GM23338 (cell line): ENCODE measurements at regions not wholly inside any gene's neighbourhood (a gene's known extent, or its start where the extent isn't known, plus 50 kb on each side); places are given as distances from the start of the nearest gene placed in this dataset.

Source experiments
- ATAC-seq: fragments of 200-7000 bp; cut with Tn5 transposase; 3 replicates; pipeline ENCODE4 v1.9.1; 2020
- DNase-seq: peaks from one replicate; pipeline ENCODE4 v3.0.0-alpha.2; 2015; ENCODE audit warnings: low spot score
- H2AFZ ChIP-seq: fragments of 200-600 bp; sonication (generic); 2 replicates; pipeline ENCODE4 v1.8.0; 2016; ENCODE audit warnings: antibody characterized with exemption, mild to moderate bottlenecking, moderate library complexity
- H3F3A ChIP-seq: fragments of 200-600 bp; sonication (generic); replicated peaks from 2 replicates; pipeline ENCODE4 v1.8.0; 2017; ENCODE audit warnings: antibody characterized with exemption, mixed run types, low read depth
- H3K27ac ChIP-seq: fragments of 200-600 bp; sonication (generic); 2 replicates; pipeline ENCODE4 v1.6.1; 2016; ENCODE audit warnings: low read depth
- H3K27me3 ChIP-seq: fragments of 200-600 bp; sonication (generic); 2 replicates; pipeline ENCODE4 v1.8.0; 2016; ENCODE audit warnings: mild to moderate bottlenecking, mixed run types, moderate library complexity; ENCODE audit not compliant: insufficient read depth
- H3K36me3 ChIP-seq: fragments of 200-600 bp; sonication (generic); 2 replicates; pipeline ENCODE4 v1.8.0; 2016; ENCODE audit warnings: mild to moderate bottlenecking; ENCODE audit not compliant: insufficient read depth
- H3K4me1 ChIP-seq: fragments of 200-600 bp; sonication (generic); 2 replicates; pipeline ENCODE4 v1.8.0; 2016; ENCODE audit warnings: mild to moderate bottlenecking, moderate library complexity; ENCODE audit not compliant: insufficient read depth
- H3K4me2 ChIP-seq: fragments of 200-600 bp; sonication (generic); 2 replicates; pipeline ENCODE4 v1.7.1; 2017; ENCODE audit warnings: mixed run types
- H3K4me3 ChIP-seq: fragments of 200-600 bp; sonication (generic); 2 replicates; pipeline ENCODE4 v1.6.1; 2016; ENCODE audit warnings: mixed run types
- H3K79me2 ChIP-seq: fragments of 200-600 bp; sonication (generic); replicated peaks from 2 replicates; pipeline ENCODE4 v1.8.0; 2017; ENCODE audit warnings: mild to moderate bottlenecking; ENCODE audit not compliant: insufficient read depth
- H3K9me2 ChIP-seq: fragments of 200-600 bp; sonication (generic); 2 replicates; pipeline ENCODE4 v1.8.0; 2017; ENCODE audit not compliant: insufficient read depth
- H4K20me1 ChIP-seq: fragments of 200-600 bp; sonication (generic); replicated peaks from 2 replicates; pipeline ENCODE4 v1.8.0; 2017; ENCODE audit warnings: mild to moderate bottlenecking; ENCODE audit not compliant: insufficient read depth
- H3K27ac Mint-ChIP-seq: 2 replicates; pipeline ENCODE4 v1.8.0; 2020; ENCODE audit warnings: inconsistent platforms, mild to moderate bottlenecking, moderate library complexity, mixed read lengths
- H3K27me3 Mint-ChIP-seq: 3 replicates; pipeline ENCODE4 v1.8.0; 2022; ENCODE audit warnings: low read depth, mild to moderate bottlenecking, moderate library complexity, mixed read lengths, inconsistent platforms; ENCODE audit not compliant: insufficient read depth, poor library complexity
- H3K36me3 Mint-ChIP-seq: 3 replicates; pipeline ENCODE4 v1.8.0; 2021; ENCODE audit warnings: low read depth, mild to moderate bottlenecking, inconsistent platforms, moderate library complexity, mixed read lengths
- H3K4me1 Mint-ChIP-seq: 3 replicates; pipeline ENCODE4 v1.8.0; 2020; ENCODE audit warnings: mild to moderate bottlenecking, inconsistent platforms, mixed read lengths
- H3K4me3 Mint-ChIP-seq: 3 replicates; pipeline ENCODE4 v1.8.0; 2021; ENCODE audit warnings: moderate library complexity, mild to moderate bottlenecking, inconsistent platforms, mixed read lengths
- H3K9me3 Mint-ChIP-seq: 3 replicates; pipeline ENCODE4 v1.8.0; 2020; ENCODE audit warnings: moderate library complexity, mild to moderate bottlenecking, inconsistent platforms, mixed read lengths
- CREB1 ChIP-seq: fragments of 250-450 bp; sonication (Bioruptor Pico); IDR thresholded peaks from 2 replicates; pipeline ENCODE4 v1.5.0; 2020; ENCODE audit warnings: low read depth, mild to moderate bottlenecking, moderate library complexity
- CTCF ChIP-seq, 2 experiments: fragments of 200-600 bp in 1 of 2; sonication (generic) in 1 of 2; conservative IDR thresholded peaks; 2 replicates each; pipeline versions ENCODE4 v1.5.1 to v1.6.1; 2016 to 2017; ENCODE audit warnings: antibody characterized with exemption in 2 of 2, low read depth in 2 of 2, mild to moderate bottlenecking in 2 of 2, moderate library complexity in 1 of 2
- EZH2 ChIP-seq: fragments of 200-600 bp; sonication (generic); IDR thresholded peaks from one replicate; pipeline ENCODE4 v1.8.0; 2017; ENCODE audit warnings: antibody characterized with exemption, mild to moderate bottlenecking, low read depth; ENCODE audit not compliant: unreplicated experiment
- JUNB ChIP-seq: IDR thresholded peaks from one replicate; pipeline ENCODE4 v1.6.1; 2016; ENCODE audit warnings: antibody characterized with exemption; ENCODE audit not compliant: unreplicated experiment
- REST ChIP-seq: IDR thresholded peaks from one replicate; pipeline ENCODE4 v1.6.1; 2018; ENCODE audit warnings: antibody characterized with exemption; ENCODE audit not compliant: unreplicated experiment
- ZNF114 ChIP-seq: fragments of 250-450 bp; sonication (Bioruptor Pico); IDR thresholded peaks from 2 replicates; pipeline ENCODE4 v1.5.0; 2020; ENCODE audit warnings: mild to moderate bottlenecking, moderate library complexity
- ZNF331 ChIP-seq: fragments of 250-450 bp; sonication (Bioruptor Pico); IDR thresholded peaks from 2 replicates; pipeline ENCODE4 v1.5.0; 2020; ENCODE audit warnings: low read depth, mild to moderate bottlenecking, moderate library complexity
- ZNF462 ChIP-seq: fragments of 250-450 bp; sonication (Bioruptor Pico); IDR thresholded peaks from 2 replicates; pipeline ENCODE4 v1.5.0; 2020; ENCODE audit warnings: mild to moderate bottlenecking, moderate library complexity

- TF ChIP-seq ZNF462 (CRISPR knock-in tag) = no peak
- no peak for TF ChIP-seq ZNF331
- no peak for TF ChIP-seq CTCF (conservative IDR thresholded peaks at IDR 0.05; ENCODE audit: low read depth in 2 of 2)
- no peak for TF ChIP-seq CREB1 (CRISPR knock-in tag)
- TF ChIP-seq JUNB = no peak
- no peak for TF ChIP-seq EZH2
Measured at GRCh38 chr9:99430301-99430700, 208.2 kb downstream of the SEC61B start (continued).

GRCh38 chr9:99431103-99431502 lies 209.0 kb downstream of the SEC61B start:
- ATAC-seq (no peak), DNase-seq (no peak)
- Histone ChIP-seq H3K27ac (no peak overlapping the region), H3K36me3 (no peaks in the 10 kb centered on the region), H2AFZ (no peak overlapping the region), H3K4me2 (no peak overlapping the region), H3K27me3 (no peaks in the 10 kb centered on the region), H3K79me2 (no peaks in the 10 kb centered on the region), H3F3A (no peaks in the 10 kb centered on the region), H3K9me2 (peaks cover 7% of the 10 kb centered on the region; the same call in 1 of the 2 replicates), H3K4me1 (peaks cover 2% of the 10 kb centered on the region; the same call in 1 of the 2 replicates), H3K4me3 (no peak overlapping the region), H4K20me1 (no peaks in the 10 kb centered on the region)
- H3K4me1 Mint-ChIP-seq = peaks cover 2% of the 10 kb centered on the region; the same call in 2 of the 3 replicates
- no peaks in the 10 kb centered on the region for H3K9me3 Mint-ChIP-seq
- no peaks in the 10 kb centered on the region for H3K36me3 Mint-ChIP-seq
- H3K27me3 Mint-ChIP-seq = no peaks in the 10 kb centered on the region
- no peak overlapping the region for H3K27ac Mint-ChIP-seq
- no peak overlapping the region for H3K4me3 Mint-ChIP-seq
- TF ChIP-seq REST (no peak), ZNF331 (no peak), ZNF114 (no peak)
